HG03571 (cell line): ENCODE measurements at regions not wholly inside any gene's neighbourhood (a gene's known extent, or its start where the extent isn't known, plus 50 kb on each side); places are given as distances from the start of the nearest gene placed in this dataset.
"Not testable (repeated sequence)": the region's sequence is repeated elsewhere in the genome, so short reads cannot be mapped to it uniquely, and the experiment has no call there.

Source experiments
- ATAC-seq: cut with Tn5 transposase; IDR thresholded peaks from one replicate; pipeline ENCODE4 v1.9.1; 2021; ENCODE audit not compliant: unreplicated experiment

DNA sequence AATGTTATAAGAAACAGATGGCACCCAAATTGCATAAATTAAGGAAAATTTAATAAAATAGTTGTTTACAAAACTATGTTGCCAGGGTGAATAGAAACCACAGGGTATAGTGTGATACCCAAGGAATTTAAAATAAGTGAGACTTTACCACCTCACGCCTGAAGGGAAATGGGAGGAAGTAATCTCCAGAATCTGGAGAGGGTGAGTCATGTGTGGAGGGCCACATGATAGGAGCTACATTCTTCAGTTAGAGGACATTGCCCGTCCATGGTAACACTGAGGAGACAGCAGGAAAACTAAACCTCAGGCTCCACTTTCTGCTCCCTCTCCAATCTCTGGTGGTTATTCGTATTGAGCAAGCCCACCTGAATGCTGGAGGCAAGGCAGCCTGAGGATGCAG is 97.2 kb upstream of the NXPH2 start:
- no peak for ATAC-seq

- no peak for ATAC-seq
Measured at GRCh38 chr2:138874251-138874650, 94.1 kb upstream of the NXPH2 start.

GRCh38 chr2:138872116-138872515 is 91.9 kb upstream of the NXPH2 start:
- ATAC-seq, result not testable (repeated sequence)

DNA sequence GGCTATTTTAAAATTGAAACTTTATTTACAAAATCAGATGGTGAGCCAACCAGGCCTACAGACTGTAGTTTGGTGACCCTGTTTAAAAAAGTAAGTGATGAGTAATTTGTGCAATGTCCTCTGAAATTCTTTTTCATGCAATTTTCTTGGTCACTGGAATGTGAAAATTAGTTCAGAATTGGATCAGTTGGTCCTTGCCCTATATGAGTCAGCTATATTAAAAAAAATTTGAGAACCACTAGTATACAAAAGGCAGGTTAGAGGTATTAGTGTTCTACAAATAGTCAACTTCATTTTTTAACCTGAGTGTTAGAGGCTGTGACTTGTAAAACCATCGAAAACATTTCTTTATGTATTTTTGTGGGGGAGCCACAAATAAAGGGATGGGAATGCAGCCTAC is 91.1 kb upstream of the NXPH2 start:
- no peak for ATAC-seq

DNA sequence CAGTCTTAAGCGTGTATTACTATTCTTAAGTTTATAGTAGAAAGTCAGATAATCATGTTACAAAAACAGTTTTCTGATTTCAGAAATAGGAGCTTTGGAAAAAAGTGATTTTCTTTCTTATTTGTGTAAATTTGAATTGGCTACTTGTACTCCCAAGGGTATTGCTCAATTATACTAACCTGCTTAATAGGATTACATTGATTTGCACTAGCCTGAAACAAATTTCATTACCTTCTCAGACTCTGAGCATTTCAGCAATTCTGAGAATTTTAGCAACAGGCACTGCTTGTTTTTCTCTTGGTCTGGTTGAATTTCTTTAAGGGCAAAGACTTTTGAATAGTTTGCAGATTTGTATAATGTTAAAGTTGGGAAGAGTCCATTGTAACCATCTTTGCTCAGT is 87.2 kb upstream of the NXPH2 start:
- no peak for ATAC-seq

DNA sequence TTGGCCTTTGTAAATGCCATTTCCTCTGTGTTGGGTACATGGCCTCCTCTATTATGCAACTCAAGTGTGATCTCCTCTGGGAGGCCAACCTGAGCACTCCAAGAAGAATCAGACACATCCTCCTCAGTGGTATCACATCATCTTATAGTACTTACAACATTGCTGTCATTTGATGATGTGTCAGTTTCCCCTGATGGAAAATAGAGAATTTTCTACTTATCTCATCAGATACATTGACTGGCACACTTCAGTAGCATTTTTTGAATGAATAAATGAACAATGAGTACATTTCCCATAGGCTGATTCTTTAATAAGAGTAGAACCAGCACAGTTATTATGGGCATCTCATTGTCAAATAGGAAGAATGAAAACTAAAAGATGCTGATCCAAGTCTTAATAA is 86.6 kb upstream of the NXPH2 start:
- ATAC-seq, result no peak

DNA sequence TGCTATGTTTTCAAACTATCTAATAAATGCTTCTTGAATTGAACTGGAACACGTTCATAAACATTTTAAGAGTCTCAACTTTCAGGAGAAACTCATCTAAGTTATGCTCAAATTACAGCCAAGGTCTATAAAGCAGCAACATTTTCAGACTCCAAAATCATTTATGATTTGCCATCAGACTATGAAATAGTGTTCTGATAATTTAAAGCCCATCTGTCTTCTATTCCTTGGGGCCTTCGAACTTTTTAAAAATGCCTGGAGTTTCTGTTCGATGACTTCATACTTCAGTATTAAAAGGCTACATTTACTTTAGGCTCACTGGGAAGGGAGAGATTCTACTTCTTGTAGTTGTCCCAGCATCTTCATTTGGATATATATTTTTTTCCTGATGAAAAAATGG is 73.6 kb upstream of the NXPH2 start:
- no peak for ATAC-seq

DNA sequence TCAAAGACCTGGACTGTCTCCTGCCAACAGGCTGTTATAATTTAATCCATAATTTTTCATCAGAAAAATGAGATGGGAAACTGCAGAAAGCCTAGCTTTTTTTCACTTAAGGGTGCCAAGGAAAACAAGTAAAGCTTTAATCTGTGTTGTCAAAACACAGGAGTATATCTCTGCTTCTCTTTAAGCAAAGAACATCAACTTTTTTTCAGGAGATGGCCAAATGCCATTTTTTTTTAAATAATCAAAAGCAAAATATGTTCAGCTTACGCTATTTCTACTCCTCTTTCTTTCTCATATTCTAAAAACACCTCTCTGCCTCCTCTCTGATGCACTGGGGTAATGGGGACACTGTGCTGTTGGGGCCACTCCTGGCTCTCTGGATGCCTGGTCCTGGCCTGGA is 73.1 kb upstream of the NXPH2 start:
- no peak for ATAC-seq

DNA sequence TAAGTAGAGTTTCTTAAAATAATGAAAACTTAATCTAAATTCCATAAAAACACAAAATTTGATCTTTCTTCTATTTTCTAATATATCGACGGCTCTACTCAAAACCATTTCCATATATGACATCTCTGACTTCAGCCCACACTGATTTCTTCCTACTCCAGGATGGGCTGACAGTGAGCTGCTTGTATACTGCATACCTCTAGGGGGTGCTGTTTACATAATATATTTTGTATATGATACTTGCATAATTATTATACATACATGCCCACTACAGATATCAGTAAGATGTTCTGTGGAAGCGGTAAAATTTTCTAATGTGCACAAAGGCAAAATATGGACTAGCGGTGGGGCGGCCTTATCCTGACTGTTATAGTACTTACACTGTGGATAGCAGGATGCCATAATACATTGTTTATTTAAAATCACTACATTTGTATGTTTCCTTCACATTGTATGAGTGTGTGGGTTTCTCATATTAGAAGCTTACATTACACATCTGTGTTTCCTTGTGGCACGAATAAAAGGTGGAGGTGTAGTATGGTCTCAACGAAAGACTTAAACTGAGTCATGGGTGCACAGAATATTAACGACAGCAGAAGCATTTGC is 66.1 kb upstream of the NXPH2 start:
- peak; percentile 85 for ATAC-seq

DNA sequence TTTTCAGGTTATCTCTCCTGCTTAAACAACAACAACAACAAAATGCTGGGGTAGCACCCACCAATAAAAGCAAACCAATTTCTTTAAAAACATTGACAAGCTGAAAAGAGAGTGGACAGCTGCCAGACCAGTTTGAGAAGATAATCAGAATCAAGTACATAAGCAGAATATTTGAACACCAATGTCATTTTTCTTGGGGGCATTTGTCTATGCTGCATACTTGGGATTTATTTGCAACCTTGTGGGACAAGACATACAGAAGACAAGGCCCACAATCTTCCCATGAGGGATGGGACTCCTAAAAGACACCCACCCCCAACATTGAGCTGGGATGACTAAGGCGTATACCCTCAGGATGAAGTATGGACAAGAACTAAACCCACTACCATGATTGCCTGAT is 62.2 kb upstream of the NXPH2 start:
- no peak for ATAC-seq

DNA sequence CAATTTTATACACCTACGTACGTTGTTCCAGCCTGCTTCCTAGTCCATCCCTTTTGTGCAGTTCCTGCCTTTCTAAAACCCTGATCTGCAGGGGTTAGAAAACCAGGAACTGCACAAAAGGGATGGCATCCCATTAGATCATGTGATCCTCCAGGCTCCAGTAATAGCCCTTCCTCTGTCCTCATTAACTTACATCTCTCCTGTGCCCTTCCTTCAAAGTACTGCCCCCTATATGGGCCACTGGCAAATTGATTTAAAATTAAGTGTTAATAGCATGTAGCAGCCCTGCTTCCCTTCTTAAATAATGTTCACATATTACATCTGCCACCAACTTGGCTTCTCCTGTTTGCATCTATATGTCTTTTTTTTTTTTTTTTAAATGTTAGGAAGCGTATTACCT is 61.3 kb upstream of the NXPH2 start:
- no peak for ATAC-seq

DNA sequence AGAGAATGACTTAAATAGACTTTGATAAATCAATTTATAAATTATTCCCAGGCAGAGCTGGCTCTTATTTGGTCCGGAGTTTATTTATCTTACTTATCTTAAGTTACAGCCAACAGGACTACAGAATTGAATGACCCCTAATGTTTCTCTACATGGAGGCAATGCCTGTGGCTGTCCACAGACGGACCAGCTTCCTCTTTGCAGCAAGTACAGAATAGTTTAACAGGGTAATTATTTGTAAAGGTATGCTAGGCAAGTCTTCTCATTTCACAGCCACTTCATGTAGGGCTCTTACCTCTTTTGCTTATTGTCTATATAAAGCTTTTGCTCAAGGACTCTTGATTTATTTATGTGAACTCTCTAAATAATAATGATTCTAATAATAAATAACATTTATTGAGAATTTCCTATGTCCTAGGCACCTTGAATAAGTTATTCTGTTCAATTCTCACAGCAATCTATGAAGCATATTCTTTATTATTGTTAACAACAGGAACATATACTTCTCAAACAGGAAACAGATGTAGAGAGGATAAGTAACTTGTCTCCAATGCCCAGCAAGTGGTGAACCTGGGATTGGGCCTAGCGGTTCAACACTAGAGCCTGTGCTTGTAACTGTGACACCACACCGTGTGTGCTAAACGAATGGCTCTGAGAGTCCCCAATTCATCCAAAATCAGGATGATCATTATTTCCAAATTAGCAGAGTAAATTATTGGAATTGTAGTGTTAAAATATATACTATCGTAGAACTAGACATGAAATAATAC is 58.8 kb upstream of the NXPH2 start:
- ATAC-seq, result no peak

GRCh38 chr2:138831691-138832090 is 51.5 kb upstream of the NXPH2 start:
- no peak for ATAC-seq

GRCh38 chr2:138831154-138831553 is 51.0 kb upstream of the NXPH2 start:
- no peak for ATAC-seq

- ATAC-seq, result no peak
Measured at GRCh38 chr2:138830547-138830946, 50.4 kb upstream of the NXPH2 start.
